ENCODE measurements at regions not wholly inside any gene's neighbourhood (a gene's known extent, or its start where the extent isn't known, plus 50 kb on each side); places are given as distances from the start of the nearest gene placed in this dataset.

- DNase-seq (ENCODE audit: low read depth in 2 of 2): no peak
Measured at GRCh38 chr5:68534131-68534940, 318.8 kb downstream of the PIK3R1 start.

DNA sequence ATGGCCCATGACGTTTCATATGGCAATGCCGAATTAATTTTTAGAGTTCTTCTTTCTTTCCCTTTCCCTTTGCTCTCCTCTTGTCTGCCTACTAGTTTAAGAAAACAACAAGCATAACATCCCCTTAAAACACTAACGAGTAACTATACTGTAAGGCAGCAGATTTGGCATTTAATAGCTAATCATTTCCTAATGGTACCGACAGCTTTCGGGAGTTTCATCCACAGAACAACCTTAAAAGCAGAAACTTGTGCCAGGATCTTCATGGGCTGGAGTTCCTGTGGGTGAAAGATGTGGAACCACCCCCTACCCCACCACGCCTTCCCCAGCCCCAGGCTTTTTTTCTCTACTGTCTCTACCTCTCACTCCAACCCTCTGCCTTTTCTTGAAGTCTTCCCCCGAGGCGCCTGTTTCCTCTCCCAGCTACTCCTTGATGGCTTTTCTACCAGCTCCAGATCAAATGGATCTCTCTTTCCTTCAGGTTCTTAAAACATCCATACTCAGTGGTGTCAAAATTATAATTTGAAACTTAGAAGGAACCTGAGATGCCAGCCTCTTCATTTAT is 319.5 kb downstream of the PIK3R1 start:
- DNase-seq (ENCODE audit: low read depth in 2 of 2): no peak

GRCh38 chr5:68538814-68539420 is 323.4 kb downstream of the PIK3R1 start:
- DNase-seq (ENCODE audit: low read depth in 2 of 2): no peak

DNA sequence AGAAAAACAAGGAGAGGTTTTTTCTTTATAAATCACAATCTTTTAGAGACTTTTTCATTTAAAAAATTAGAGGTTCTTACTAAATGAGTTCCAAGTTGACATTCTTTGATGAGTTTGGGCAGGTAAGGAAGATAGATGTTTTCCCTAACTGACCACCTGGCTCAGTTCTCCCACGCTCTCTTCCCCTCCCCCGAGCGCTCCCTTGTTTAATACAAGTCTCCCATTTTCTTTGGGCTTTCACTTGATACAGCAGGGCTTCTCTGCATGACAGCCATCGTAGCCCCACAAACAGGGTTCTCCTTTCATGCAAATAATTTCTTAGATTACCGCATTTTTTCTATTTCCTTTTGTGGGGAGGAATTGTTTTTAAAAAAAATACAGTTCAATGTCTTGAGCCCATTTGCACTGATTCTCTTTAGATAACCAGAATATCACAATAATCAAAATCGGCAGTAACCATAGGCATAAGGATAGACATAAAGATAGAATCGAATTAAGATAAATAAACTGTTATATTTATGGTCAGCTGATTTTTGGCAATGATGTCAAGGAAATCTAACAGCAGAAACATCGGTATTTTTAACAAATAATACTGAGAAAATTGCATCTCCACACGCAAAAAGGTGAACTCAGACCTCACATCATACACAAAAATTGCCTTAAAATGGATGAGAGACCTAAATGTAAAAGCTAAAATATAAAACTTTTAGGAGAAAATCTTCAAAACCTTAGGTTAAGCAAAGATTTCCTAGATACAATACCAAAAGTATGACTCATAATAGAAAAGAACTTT is 325.4 kb downstream of the PIK3R1 start:
- DNase-seq (ENCODE audit: low read depth in 2 of 2): no peak

DNA sequence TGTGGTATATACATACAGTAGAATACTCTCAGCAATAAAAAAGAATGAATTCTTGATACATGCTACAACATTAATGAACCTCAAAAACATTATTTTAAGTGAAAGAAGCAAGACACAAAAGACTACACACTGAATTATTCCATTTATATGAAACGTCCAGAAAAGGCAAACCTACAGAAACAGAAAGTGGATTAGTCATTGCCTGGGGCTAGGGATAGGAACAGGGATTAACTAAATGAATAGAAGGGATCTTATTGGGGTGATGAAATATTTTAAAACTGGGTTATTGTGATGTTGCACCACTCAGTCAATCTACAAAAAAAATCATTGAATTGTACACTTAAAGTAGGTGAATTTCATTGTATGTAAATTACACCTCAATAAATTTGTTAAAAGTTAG is 326.7 kb downstream of the PIK3R1 start:
- DNase-seq (ENCODE audit: low read depth in 2 of 2): no peak

DNA sequence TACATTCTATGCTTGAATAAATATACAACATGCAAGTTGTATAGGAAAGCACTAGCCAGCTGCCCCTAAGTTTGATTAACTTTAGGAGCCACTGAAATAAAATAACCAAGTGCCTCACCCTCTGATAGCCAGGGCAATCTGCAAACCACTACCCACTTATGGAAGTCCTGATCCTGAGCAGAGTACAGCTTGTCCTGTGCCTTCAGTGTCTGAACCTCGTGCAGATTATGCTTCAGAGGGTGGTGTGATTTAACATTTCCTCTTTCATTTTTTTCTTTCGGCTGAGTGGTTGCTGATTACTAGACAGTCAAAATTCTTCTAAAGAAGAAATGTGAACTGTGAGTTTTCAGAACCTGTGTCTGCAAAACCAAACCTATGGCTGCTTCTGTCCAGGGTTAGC is 327.7 kb downstream of the PIK3R1 start:
- no peak for DNase-seq (ENCODE audit: low read depth in 2 of 2)

GRCh38 chr5:68544091-68544647 is 328.6 kb downstream of the PIK3R1 start:
- DNase-seq (ENCODE audit: low read depth in 2 of 2): no peak

DNA sequence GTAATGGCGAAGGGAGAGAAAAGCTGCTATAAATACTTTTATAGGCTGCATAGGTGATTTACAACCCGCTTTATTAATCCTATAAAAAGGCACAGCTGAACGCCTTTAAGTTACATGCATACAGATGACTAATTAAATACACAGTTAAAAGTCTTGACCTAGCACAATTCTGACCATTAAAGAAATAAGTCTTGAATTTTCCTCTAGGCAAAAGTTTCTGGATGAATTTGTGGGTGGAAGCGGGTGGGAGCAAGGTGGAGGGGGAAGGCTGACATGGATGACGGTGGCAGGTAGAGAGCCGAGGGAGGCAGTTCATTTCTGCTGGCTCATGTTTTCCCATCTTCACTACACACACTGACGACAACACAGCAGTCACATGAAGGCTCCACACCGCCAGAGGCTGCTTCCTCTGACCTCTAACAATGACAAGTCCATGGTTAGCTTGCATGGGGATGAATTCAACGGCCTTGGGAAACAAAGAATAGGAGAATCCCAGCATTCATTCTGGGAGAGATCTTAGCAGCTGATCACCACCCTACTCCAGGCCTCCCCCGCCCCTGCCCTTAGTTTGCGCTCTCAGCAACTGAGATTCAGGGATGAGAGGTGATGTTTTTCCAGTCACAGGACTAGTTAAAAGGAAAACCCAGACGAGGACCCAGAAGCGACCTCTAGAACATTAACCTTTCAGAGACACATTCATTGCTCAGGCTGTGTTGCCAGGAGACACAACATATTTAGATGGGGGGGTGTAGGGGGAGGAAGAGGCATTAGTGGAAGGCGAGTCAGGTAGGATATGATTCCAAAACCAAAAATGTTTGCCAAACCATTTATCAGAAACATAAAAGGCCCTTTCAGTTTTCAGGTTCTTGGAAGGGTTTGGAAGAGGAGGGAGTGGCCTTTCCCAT is 329.3 kb downstream of the PIK3R1 start:
- DNase-seq (ENCODE audit: low read depth in 2 of 2): no peak

DNA sequence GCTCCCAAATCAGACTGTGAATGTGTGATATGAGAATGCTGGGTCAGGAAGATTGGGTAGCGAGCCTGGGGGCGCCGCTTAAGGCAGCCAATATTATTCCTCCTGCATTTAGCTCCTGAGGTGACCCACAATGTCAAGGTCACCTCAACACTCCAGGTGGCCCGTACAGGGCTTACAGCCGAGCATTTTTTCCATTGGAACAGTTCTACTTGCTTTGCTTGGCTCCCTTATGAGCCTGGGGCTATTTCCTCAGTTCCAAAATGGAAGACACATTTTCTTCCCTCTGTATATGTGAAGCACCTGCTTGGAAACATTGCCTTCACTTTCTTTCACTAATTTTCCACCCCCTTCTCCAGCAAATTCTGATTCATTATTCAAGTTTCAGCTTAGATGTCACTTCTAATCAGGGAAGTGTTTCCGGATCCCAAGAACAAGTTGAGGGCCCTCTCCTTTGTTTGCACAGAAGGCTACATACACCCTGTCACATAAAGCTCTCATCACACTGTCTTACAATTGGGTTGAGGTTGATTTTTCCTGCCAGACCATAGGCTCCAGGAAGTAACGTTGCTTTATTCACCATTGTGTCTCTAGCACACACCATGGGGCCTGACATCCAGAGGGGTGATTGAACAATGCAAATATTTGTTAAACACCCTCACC is 330.2 kb downstream of the PIK3R1 start:
- DNase-seq (ENCODE audit: low read depth in 2 of 2): no peak

DNA sequence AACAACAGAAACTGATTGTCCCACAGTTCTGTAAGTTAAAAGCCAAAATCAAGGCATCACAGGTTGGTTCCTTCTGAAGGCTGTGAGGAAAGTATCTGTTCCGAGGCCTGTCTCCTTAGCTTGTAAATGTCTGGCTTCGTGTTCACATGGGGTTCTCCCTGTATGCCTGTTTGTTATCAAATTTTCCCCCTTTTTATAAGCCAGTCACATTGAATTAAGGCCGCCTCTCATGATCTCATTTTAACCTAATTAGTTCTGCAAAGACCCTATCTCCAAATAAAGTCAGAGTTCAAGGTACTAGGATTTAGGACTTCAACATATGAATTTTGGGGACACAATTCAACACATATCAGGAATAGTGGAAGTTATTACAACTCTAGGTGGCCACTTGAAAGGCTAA is 331.5 kb downstream of the PIK3R1 start:
- no peak for DNase-seq (ENCODE audit: low read depth in 2 of 2)

- DNase-seq (ENCODE audit: low read depth in 2 of 2): no peak
Measured at GRCh38 chr5:68547622-68548021, 332.1 kb downstream of the PIK3R1 start.

- DNase-seq (ENCODE audit: low read depth in 2 of 2): no peak
Measured at GRCh38 chr5:68548959-68549676, 333.6 kb downstream of the PIK3R1 start.

DNA sequence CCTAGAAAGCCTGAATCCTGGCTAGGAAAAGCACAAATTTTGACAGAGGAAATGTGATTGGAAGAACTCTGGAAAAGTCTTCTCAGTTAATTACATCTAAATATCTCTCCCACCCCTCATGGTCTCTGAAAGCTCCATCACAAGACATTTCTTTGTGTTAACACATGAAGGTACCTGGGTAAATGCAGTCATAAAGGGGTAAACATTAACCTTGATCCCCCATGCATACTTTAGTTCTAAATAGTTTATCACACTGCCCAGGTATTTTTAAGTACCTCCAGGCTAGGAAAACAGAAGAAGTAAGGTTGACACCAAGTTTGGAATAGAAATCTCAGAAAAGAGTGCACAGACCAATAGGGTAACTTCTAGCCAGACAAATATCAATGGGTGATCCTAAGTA is 334.5 kb downstream of the PIK3R1 start:
- DNase-seq (ENCODE audit: low read depth in 2 of 2): no peak

DNA sequence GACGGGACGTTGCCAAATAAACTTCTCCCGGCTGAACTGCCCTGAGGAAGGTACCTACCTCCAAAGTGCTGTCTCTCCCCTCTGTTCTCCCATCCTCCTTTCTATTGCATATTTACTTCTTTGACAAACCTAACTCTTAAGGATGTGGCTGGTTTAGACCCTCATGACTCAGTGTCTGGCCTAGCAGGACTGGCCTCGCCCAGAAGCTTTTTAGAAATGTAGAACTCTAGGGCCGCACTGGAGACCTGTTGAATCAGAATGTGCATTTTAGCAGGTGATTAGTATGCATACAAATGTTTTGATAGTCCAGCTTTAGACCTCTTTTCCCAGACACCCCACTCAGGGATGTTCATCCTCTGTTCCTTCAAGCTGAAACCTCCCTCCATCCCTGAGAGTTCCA is 335.9 kb downstream of the PIK3R1 start:
- DNase-seq (ENCODE audit: low read depth in 2 of 2): no peak

DNA sequence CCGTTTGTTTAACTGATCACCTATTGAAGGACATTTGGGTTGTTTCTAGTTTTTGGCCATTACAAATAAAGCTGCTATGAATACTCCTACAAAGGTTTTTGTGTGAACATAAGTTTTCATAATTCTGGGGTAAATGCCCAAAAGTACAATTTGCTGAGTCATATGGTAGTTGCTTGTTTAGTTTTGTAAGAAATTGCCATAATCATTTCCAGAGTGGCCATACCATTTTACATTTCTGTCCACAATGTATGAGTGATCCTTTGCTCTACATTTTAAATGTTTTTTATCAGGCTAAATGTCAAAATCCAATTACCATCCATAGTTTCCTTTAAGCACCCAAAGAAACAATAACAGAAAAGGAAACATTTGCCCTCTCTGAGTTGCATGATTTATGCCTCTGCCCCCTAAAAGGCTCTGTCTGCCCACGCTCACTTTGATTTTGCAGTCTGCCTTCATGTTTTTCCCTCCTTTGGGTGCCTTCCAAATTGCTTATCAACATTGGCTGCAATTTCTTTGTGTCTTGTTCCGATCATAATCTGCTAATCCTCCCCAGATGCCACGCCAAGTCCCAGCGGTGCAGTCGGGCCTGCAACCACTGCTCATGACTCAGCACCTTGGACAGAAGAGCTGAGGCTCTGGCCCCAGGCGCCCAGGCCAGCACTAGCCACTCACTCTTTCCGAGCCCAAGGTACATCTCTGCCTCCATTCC is 339.2 kb downstream of the PIK3R1 start:
- no peak for DNase-seq (ENCODE audit: low read depth in 2 of 2)

GRCh38 chr5:68555907-68556681 is 340.5 kb downstream of the PIK3R1 start:
- DNase-seq (ENCODE audit: low read depth in 2 of 2): no peak

DNA sequence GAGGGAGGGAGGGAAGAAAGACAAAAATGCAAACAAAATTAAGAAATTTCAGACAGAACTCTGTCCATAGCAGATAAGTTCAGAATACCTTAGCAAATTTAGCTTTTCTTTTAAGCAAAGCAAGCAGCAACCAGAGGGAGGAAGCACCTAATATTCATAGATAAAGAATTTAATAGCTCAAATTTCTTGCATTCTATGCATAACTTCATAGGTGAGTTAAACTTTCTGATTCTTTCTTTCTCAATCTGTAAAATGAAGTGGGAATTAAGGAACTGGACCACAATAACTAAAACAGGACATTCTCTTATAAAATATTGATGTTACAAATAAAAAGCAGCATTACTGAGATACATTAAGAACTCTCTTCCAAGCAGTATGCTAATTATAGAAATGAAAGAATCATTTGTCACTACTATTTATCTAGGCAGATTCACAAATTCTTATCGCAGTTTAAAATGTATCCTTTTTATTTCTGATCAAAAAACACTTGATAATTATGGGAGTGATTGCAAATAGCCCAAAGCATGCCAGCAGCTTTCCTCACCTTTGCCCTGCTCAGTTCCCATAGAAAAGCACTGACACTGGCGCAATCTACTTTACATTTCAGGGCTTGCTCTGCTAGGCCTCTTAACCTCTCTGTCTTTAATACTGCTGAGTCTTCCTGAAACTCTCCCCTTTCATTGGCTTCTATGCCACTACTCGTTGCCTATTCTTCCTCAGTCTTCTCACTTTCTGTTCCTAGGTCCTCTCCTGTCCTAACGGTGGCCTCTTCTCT is 341.8 kb downstream of the PIK3R1 start:
- no peak for DNase-seq (ENCODE audit: low read depth in 2 of 2)

DNA sequence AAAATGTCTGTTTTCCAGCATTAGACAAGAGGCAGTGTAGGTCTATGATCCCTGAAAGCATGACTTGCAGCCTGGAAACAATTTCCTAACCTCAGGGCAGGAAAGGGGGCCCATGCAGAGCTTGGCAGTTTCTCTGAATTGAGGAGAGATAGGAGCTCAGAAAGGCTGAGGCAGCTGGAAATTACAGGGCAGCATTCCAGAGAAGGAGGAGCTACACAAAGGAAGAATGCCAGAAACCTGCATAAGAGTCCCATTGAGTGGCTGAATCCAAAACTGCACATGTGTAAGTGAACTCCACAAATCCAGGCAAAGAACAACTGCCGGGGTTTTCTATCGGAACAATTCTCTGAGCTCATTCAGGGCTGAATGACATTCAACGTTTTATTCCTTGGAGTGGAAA is 346.8 kb downstream of the PIK3R1 start:
- DNase-seq (ENCODE audit: low read depth in 2 of 2): no peak

All from stimulated activated CD8-positive, alpha-beta memory T cell treated with anti-CD3 and anti-CD28 coated beads, Interleukin-2, amount 100 ng/mL, for 1 hour (primary cell).